HL-60 (cell line): ENCODE measurements at regions not wholly inside any gene's neighbourhood (a gene's known extent, or its start where the extent isn't known, plus 50 kb on each side); places are given as distances from the start of the nearest gene placed in this dataset.

Experiments
- CTCF ChIP-seq: IDR thresholded peaks from one replicate; pipeline ENCODE4 v1.5.1; 2011; ENCODE audit warnings: low read length, control low read depth, inconsistent platforms; ENCODE audit not compliant: insufficient read depth
- GABPA ChIP-seq: IDR thresholded peaks from 2 replicates; pipeline ENCODE4 v1.6.1; 2012; ENCODE audit warnings: low read depth
- POLR2AphosphoS5 ChIP-seq: IDR thresholded peaks from 2 replicates; pipeline ENCODE4 v1.6.1; 2012; ENCODE audit warnings: low read depth
- REST ChIP-seq: IDR thresholded peaks from 2 replicates; pipeline ENCODE4 v1.6.1; 2012; ENCODE audit warnings: low read depth; ENCODE audit not compliant: insufficient replicate concordance
- SPI1 ChIP-seq: IDR thresholded peaks from 2 replicates; pipeline ENCODE4 v1.6.1; 2012; ENCODE audit warnings: low read depth, mild to moderate bottlenecking, borderline replicate concordance

GRCh38 chr18:39186008-39186407 lies 1620.4 kb upstream of the CELF4 start:
- TF ChIP-seq CTCF (no peak), SPI1 (no peak), POLR2AphosphoS5 (no peak), REST (no peak), GABPA (no peak)
